Astrocyte (in vitro differentiated cells and primary cell): ENCODE measurements at regions not wholly inside any gene's neighbourhood (a gene's known extent, or its start where the extent isn't known, plus 50 kb on each side); places are given as distances from the start of the nearest gene placed in this dataset.

Source experiments
- DNase-seq: peaks from one replicate; pipeline ENCODE4 v3.0.0-alpha.2; 2010; ENCODE audit warnings: low read depth
- FAIRE-seq: peaks from 2 replicates; lab custom pipeline; 2011; peaks lifted over from hg19 to GRCh38; lab: Jason Lieb, UNC
- H2AFZ ChIP-seq: 2 replicates; pipeline ENCODE4 v1.6.0; 2012; ENCODE audit warnings: low read depth, low read length, inconsistent platforms
- H3K27ac ChIP-seq: 2 replicates; pipeline ENCODE4 v1.5.1; 2011; ENCODE audit warnings: low read depth, low read length, inconsistent platforms
- H3K27me3 ChIP-seq: 2 replicates; pipeline ENCODE4 v1.6.0; 2011; ENCODE audit warnings: low read length, inconsistent platforms; ENCODE audit not compliant: insufficient read depth
- H3K36me3 ChIP-seq: 2 replicates; pipeline ENCODE4 v1.5.1; 2011; ENCODE audit warnings: low read length, inconsistent platforms; ENCODE audit not compliant: insufficient read depth
- H3K4me1 ChIP-seq: 2 replicates; pipeline ENCODE4 v1.5.1; 2011; ENCODE audit warnings: low read length, inconsistent platforms; ENCODE audit not compliant: insufficient read depth
- H3K4me2 ChIP-seq: 2 replicates; pipeline ENCODE4 v1.6.0; 2012; ENCODE audit warnings: low read length, inconsistent platforms
- H3K4me3 ChIP-seq: 2 replicates; pipeline ENCODE4 v1.5.1; 2011; ENCODE audit warnings: low read depth, mild to moderate bottlenecking, low read length, inconsistent platforms; ENCODE audit not compliant: insufficient read depth
- H3K79me2 ChIP-seq: 2 replicates; pipeline ENCODE4 v1.6.0; 2012; ENCODE audit warnings: mild to moderate bottlenecking, low read length, inconsistent platforms; ENCODE audit not compliant: insufficient read depth
- H3K9ac ChIP-seq: 2 replicates; pipeline ENCODE4 v1.6.0; 2012; ENCODE audit warnings: mild to moderate bottlenecking, low read length, inconsistent platforms
- H3K9me3 ChIP-seq: 2 replicates; pipeline ENCODE4 v1.5.1; 2012; ENCODE audit warnings: low read depth, mild to moderate bottlenecking, low read length, inconsistent platforms; ENCODE audit not compliant: insufficient read depth
- H4K20me1 ChIP-seq: 2 replicates; pipeline ENCODE4 v1.6.0; 2012; ENCODE audit warnings: low read length, inconsistent platforms; ENCODE audit not compliant: insufficient read depth
- H3K27ac Mint-ChIP-seq: one replicate; pipeline ENCODE4 v1.8.0; 2021; ENCODE audit warnings: mild to moderate bottlenecking, mixed read lengths; ENCODE audit not compliant: unreplicated experiment
- H3K27me3 Mint-ChIP-seq: one replicate; pipeline ENCODE4 v1.8.0; 2021; ENCODE audit warnings: low read depth, mixed read lengths; ENCODE audit not compliant: unreplicated experiment
- H3K36me3 Mint-ChIP-seq: one replicate; pipeline ENCODE4 v1.8.0; 2021; ENCODE audit warnings: low read depth, mixed read lengths; ENCODE audit not compliant: unreplicated experiment
- H3K4me1 Mint-ChIP-seq: one replicate; pipeline ENCODE4 v1.8.0; 2021; ENCODE audit warnings: low read depth, mixed read lengths; ENCODE audit not compliant: unreplicated experiment
- H3K4me3 Mint-ChIP-seq: one replicate; pipeline ENCODE4 v1.8.0; 2021; ENCODE audit warnings: mild to moderate bottlenecking, moderate library complexity, mixed read lengths; ENCODE audit not compliant: unreplicated experiment
- H3K9me3 Mint-ChIP-seq: one replicate; pipeline ENCODE4 v1.8.0; 2021; ENCODE audit warnings: mild to moderate bottlenecking, mixed read lengths; ENCODE audit not compliant: unreplicated experiment
- CTCF ChIP-seq: IDR thresholded peaks from 2 replicates; pipeline ENCODE4 v1.5.1; 2011; ENCODE audit warnings: low read depth, mild to moderate bottlenecking, inconsistent platforms, low read length, moderate library complexity; ENCODE audit not compliant: insufficient read depth
- EZH2 ChIP-seq: IDR thresholded peaks from 2 replicates; pipeline ENCODE4 v1.6.1; 2012; ENCODE audit warnings: mild to moderate bottlenecking, low read length, inconsistent platforms; ENCODE audit not compliant: insufficient read depth

DNA sequence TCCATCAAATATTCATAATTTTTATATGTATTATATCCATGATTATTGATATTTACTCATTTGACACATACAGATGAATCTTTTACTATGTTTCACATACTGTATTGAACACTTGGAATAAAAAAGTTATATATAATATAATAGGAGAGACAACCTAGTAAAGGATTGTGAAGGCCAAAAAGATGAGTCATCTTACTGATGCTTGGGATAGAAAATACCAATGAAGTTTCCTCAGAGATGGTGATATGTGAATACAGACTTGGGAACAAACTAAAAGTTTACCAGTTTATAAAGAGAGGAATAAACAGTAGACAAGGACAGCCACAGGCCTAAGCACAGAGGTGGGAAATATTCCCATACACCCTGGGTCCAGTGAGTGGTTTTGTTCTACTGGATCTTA is 743.9 kb upstream of the FLRT2 start:
- Histone ChIP-seq H3K4me1 (no peaks in the 10 kb centered on the region), H2AFZ (no peak overlapping the region), H3K79me2 (no peaks in the 10 kb centered on the region), H3K9ac (no peak overlapping the region), H3K36me3 (no peaks in the 10 kb centered on the region), H3K9me3 (no peaks in the 10 kb centered on the region), H4K20me1 (no peaks in the 10 kb centered on the region), H3K4me3 (no peak overlapping the region), H3K27me3 (no peaks in the 10 kb centered on the region), H3K27ac (no peak overlapping the region), H3K4me2 (no peak overlapping the region)
- H3K27me3 Mint-ChIP-seq = no peaks in the 10 kb centered on the region
- peak overlapping the region; percentile 78 for H3K27ac Mint-ChIP-seq
- peaks cover 14% of the 10 kb centered on the region for H3K4me1 Mint-ChIP-seq
- no peak for FAIRE-seq
- no peak overlapping the region for H3K4me3 Mint-ChIP-seq
- peak; percentile 9 for DNase-seq
- TF ChIP-seq CTCF (no peak), EZH2 (no peak)
- H3K36me3 Mint-ChIP-seq = no peaks in the 10 kb centered on the region
- peaks cover 5% of the 10 kb centered on the region for H3K9me3 Mint-ChIP-seq

- peaks cover 11% of the 10 kb centered on the region for H3K4me1 Mint-ChIP-seq
These were observed 740.9 kb upstream of the FLRT2 start for GRCh38 chr14:84789012-84789411.

More at GRCh38 chr14:84789012-84789411, 740.9 kb upstream of the FLRT2 start:
- Histone ChIP-seq H3K9ac (no peak overlapping the region), H3K27me3 (no peaks in the 10 kb centered on the region), H4K20me1 (no peaks in the 10 kb centered on the region), H3K9me3 (no peaks in the 10 kb centered on the region), H2AFZ (no peak overlapping the region), H3K79me2 (no peaks in the 10 kb centered on the region), H3K4me3 (no peak overlapping the region), H3K27ac (no peak overlapping the region), H3K36me3 (no peaks in the 10 kb centered on the region), H3K4me2 (no peak overlapping the region), H3K4me1 (no peaks in the 10 kb centered on the region)
- FAIRE-seq (no peak), DNase-seq (no peak)
- no peaks in the 10 kb centered on the region for H3K27me3 Mint-ChIP-seq
- no peak overlapping the region for H3K27ac Mint-ChIP-seq
- TF ChIP-seq CTCF (no peak), EZH2 (no peak)
- H3K4me3 Mint-ChIP-seq = no peak overlapping the region
- H3K36me3 Mint-ChIP-seq = no peaks in the 10 kb centered on the region
- H3K9me3 Mint-ChIP-seq = peaks cover 2% of the 10 kb centered on the region
